ENCODE measurements at regions not wholly inside any gene's neighbourhood (a gene's known extent, or its start where the extent isn't known, plus 50 kb on each side); places are given as distances from the start of the nearest gene placed in this dataset.

DNA sequence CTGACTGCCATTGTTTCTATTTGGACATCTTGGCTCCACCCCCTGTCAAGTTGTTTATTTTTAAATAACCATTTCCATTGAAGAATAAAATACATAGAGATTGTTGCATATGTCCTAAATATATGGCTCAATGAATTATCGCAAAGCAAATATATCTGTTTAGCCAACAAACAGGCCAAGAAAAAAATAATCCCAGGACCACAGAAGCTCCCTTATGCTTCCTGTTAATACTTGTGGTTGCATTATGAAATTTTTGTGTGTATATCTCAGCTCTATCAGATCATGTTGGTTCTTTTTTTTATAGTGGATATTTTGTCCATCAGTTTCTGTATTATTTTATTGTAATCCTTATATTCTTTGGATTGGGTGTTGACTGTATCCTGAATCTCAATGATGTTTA is 53.4 kb upstream of the CYP2C8 start:
- Mint-ChIP-seq H3K4me3 (ENCODE audit: unreplicated experiment) (no peak overlapping the region), H3K27me3 (ENCODE audit: unreplicated experiment) (peaks cover 2% of the 10 kb centered on the region), H3K9me3 (ENCODE audit: unreplicated experiment) (peaks cover 4% of the 10 kb centered on the region), H3K36me3 (ENCODE audit: unreplicated experiment) (peaks cover 2% of the 10 kb centered on the region), H3K4me1 (ENCODE audit: low read depth, unreplicated experiment) (no peaks in the 10 kb centered on the region), H3K27ac (ENCODE audit: unreplicated experiment) (no peak overlapping the region)
- DNase-seq = no peak
- no peak for TF ChIP-seq CTCF (IDR thresholded peaks at IDR 0.05; ENCODE audit: partially characterized antibody, unreplicated experiment)

GRCh38 chr10:95121904-95122303 is 52.6 kb upstream of the CYP2C8 start:
- Mint-ChIP-seq H3K4me1 (ENCODE audit: low read depth, unreplicated experiment) (no peaks in the 10 kb centered on the region), H3K27ac (ENCODE audit: unreplicated experiment) (no peak overlapping the region), H3K27me3 (ENCODE audit: unreplicated experiment) (no peaks in the 10 kb centered on the region), H3K4me3 (ENCODE audit: unreplicated experiment) (no peak overlapping the region), H3K36me3 (ENCODE audit: unreplicated experiment) (peaks cover 4% of the 10 kb centered on the region), H3K9me3 (ENCODE audit: unreplicated experiment) (peaks cover 2% of the 10 kb centered on the region)
- no peak for DNase-seq
- TF ChIP-seq CTCF (IDR thresholded peaks at IDR 0.05; ENCODE audit: partially characterized antibody, unreplicated experiment) = no peak

All from glutamatergic neuron (in vitro differentiated cells).